Right ventricle myocardium inferior (tissue), 1 donor: ENCODE measurements at regions not wholly inside any gene's neighbourhood (a gene's known extent, or its start where the extent isn't known, plus 50 kb on each side); places are given as distances from the start of the nearest gene placed in this dataset.

ENCODE experiments used
- ATAC-seq: fragments of 200-7000 bp; cut with Tn5 transposase; one replicate; pipeline ENCODE4 v1.9.1; 2020; ENCODE audit warnings: mild to moderate bottlenecking, moderate library complexity
- DNase-seq: peaks from one replicate; pipeline ENCODE4 v3.0.0; 2021; ENCODE audit errors: missing footprints
- intact Hi-C: fragments of 100-400 bp; cut with DNase I; formaldehyde crosslinking; loops from one replicate; pipeline ENCODE4 v1.11.0; 2022
- donor health status: DM: no; HTN: yes; CAD: no; lungs with severe emphysema.

DNA sequence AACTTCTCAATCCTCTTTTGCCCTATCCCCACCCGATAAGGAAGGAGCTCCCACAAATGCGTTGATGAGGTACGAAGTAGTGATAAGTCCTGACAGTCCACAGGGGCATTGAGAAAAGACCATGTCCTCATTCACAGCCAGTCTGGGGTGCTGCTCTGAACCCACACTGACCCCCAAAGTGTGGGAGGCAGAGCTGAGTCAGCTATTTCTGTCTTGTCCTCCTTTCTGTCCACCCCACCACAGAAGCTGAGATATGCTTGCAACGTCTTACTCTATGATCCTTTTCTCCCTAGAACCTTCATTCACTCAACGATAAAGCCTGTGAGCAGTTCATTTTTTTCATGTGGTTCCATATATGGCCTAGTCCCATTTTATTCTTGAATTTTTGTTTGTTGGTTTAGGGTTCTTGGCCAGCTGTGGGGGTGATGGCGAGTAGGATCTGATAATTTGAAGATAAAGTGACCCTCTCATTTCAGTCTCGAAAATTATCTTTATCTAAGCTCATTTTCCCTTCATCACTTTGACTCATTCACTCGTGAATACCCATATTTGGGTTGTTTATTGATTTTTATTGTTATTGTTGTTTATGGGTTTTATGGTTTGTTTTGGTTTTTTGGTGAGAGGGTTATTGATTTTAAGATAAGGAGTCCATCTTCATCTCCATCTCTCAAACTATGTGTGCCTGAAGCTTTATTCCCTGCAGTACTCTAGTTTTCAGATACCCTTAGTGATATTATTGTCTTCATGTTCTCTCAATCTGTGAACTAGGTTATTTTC, 58.5 kb upstream of the ZNF366 start:
- DNase-seq, result no peak
- no peak for ATAC-seq
- intact Hi-C loops, result no loop called here

DNA sequence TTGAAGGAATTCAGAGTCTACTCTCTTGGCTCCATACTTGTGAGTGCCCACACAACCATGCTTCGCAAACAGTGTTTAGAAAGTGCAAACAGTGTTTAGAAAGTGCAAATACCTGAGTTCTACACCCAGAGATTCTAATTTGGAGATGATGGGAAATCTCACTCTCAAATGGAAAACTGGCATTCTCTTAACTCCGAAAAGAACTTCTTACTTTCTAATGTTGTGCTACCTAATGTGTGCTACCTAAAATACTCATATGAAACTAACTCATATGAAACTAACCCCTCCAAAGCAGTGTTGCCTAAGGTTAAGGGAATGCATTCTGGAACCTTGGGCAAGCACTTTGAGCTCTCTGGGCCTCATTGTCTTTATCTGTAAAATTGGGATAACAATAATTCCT, 55.5 kb upstream of the ZNF366 start:
- DNase-seq (no peak), ATAC-seq (no peak)
- intact Hi-C loops, result no loop called here

DNA sequence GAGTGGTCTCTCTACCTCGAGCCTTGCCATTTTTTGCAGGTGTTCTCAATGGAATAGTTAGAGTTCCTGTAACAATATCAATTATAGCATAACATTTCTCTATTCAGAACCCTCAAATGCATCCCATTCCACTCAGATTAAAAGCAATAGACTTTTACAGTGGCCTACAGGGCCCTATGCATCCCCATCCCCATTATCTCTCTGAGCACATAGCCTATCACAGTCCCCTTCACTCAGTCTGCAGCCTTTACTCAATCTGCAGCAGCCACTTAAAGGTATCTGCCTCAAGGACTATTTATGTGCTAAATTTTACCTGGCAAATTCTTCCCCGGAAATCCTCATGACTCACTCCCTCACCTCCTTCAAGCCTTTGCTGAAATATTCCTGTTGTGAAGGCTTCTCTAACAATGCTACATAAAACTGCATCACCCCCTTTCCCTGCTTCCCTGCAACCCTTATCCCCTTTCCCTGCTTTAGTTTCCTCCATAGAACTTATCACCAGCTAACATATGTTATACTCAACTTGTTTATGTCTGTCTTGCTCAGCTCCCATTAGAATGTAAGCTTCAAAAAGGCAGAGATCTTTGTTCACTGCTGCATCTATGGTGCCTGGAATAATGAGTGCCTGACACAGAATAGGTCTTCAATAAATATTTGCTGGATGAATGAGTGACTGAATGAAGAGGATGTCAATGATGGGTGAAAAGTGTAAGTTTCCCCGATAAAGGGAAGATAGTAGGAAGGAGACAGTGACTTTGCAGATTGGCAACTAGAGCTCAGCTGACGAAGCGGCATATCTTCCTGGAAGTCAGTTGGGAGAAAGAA, 54.1 kb upstream of the ZNF366 start:
- ATAC-seq (no peak), DNase-seq (no peak)
- intact Hi-C loops, result no loop called here

DNA sequence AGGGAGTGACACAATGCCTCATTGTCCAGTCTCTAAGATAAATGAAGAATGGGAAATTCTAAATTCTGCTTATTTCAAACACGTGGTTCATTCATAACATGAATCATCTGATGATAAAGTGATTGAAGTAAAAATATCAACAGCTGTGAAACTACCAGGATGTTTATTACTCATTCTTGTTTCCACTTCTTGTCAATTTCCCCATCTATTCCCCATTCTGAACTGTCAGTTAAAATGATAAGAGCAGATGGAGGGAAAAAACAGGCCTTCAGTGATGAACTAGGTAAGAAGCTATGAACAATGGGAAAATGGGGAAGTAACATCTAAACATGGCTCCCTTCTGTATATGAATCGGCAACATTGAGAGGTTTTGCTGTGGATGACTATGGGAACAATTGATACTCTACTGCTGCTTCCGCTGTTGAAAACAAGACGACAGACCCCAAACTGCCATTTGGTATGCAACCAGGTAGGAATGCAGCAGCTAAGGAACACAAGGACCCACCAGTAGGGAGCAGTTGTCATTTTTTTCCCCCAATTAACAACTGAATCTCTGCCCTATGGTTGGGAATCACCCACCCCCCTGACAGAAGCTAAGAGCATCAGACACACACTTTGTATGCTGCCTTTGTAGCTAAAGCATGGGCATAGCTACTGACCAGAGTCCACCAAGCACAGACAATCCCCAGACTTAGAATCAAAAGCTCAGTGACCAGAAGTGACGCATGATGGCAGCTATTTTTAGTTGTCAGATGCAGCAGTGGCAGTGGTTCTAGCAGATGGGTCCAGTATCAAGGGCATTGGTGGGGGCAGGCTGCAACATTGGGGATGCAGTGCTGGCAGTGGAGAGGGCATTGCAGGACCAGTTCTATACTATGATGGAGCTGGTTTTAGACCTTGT, 52.9 kb upstream of the ZNF366 start:
- DNase-seq, result no peak
- peak; percentile 36 for ATAC-seq
- intact Hi-C loops, result no loop called here

DNA sequence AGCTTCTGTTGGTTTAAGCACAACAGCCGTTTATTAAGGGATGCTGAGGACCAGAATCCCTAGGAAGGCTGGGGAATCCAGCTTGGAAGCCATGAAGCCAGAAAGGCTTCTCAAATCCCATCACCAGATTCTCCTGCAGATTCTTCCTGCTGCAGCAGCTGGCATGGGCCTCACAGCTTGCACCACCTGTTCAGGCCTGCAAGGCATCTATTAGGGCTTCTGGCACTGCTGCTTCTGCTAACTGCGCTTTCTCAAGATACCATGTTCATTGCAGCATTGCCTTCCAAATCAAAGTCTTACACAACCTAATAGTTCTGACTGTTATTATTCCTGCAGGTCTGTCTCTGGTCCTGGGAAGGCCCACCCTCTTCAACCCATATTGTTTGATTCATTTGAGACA, 51.2 kb upstream of the ZNF366 start:
- intact Hi-C loops, result no loop called here
- no peak for DNase-seq
- ATAC-seq, result no peak

DNA sequence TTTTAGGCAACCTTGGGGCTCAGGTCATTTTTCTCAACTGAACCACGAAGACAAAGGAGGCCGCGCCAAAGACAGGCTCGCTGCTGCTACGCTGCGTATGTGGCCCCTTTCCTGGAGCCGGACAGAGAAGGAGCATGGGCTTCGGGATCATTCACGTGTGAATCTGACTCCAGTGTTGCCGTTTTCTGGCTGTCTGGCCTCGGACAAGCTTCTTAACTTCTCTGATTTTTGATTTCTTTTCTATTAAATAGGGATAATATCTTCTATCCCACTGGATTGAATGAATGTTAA, 50.8 kb upstream of the ZNF366 start:
- DNase-seq (no peak), ATAC-seq (no peak)
- intact Hi-C loops, result no loop called here

DNA sequence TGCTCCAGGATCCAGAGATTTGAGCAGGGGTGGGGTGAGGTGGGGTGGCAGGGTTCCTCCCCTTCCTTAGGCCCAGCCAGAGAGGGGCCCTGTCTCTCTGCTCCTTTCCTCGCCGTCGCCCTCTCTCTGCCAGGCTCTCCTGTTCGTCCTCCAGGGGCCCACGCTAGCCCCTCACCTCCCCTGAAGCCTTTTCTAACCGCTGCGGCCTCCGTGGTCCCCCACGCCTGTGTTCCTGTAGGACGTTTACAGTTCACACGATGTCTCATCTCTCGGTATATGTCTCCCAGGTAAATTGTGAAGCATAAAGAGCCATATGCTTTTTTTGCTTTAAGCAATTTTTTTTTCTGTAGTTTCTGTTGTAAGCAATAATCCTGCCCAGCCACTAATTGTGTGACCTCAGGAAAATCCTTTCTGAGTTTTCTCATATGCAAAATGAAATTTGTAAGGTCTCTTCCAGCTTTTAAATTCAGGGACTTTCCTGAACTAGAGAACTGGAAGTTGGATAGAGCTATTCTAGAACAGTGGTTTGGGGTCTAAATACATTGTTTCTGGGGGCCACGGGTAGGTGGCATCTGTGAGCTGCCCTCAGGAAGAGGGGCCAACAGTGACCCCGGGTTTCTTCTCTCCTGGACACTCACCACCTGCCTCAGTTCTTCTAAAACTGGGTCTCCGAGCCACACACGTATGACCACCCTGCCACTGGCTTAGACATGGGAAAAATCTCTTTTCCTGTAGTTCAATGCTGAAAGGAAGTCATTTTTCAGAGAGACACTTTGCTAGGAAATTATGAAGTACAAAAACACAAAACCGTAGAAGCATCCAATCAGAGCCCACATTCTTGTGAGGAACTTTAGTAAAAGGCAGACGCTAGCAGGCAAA, 50.2 kb upstream of the ZNF366 start:
- no peak for ATAC-seq
- intact Hi-C loops, result no loop called here
- DNase-seq, result no peak
